ENCODE measurements at regions not wholly inside any gene's neighbourhood (a gene's known extent, or its start where the extent isn't known, plus 50 kb on each side); places are given as distances from the start of the nearest gene placed in this dataset.

DNA sequence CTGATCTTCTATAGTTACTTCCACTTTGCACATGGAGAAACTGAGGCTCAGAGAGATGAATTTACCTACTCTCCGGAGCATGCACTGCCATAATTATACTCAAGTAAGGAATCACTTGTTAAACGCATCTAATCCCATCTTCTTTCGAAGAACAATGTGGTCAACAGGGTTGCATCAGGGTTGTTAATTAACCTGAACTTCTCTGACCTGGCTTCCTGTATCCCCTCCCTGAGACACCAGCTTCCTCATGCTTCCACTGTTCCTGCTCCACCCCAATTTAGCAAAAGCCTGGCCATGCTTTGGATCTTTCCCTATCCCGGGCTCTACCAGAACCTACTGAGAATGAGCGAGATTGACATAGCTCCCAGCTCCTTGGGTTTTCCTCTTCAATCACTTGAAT lies 136.7 kb downstream of the SMIM20 start:
- Histone ChIP-seq H2BK15ac (ENCODE audit: low read length) (no peak overlapping the region), H2BK120ac (ENCODE audit: low read depth, low read length) (no peak overlapping the region), H3K27ac (replicated peaks; ENCODE audit: low read length) (no peak overlapping the region), H3K4me1 (ENCODE audit: control insufficient read depth in 2 of 2, insufficient read depth in 1 of 2, low read depth in 1 of 2, low read length in 2 of 2) (peaks cover 0 to 3% of the 10 kb centered on the region in 2 donors), H3K14ac (ENCODE audit: low read length) (no peak overlapping the region), H3K36me3 (replicated peaks in 1 of 2; ENCODE audit: control insufficient read depth in 2 of 2, insufficient read depth in 2 of 2, low read length in 2 of 2) (no peaks in the 10 kb centered on the region), H3K9ac (ENCODE audit: low read depth, low read length, poor library complexity) (no peak overlapping the region), H2BK5ac (ENCODE audit: low read length) (no peak overlapping the region), H3K79me1 (ENCODE audit: low read depth, low read length) (no peaks in the 10 kb centered on the region), H4K8ac (ENCODE audit: low read depth, low read length) (no peak overlapping the region), H3K27me3 (ENCODE audit: control insufficient read depth in 3 of 3, insufficient read depth in 3 of 3, low read depth in 1 of 3, low read length in 3 of 3) (no peaks in the 10 kb centered on the region), H3K18ac (ENCODE audit: low read length) (no peak overlapping the region), H3K4ac (ENCODE audit: low read length) (no peak overlapping the region), H4K91ac (ENCODE audit: low read depth, low read length, poor library complexity) (no peak overlapping the region), H3K4me2 (ENCODE audit: insufficient read depth, low read length, poor library complexity, severe bottlenecking) (no peak overlapping the region), H2AK5ac (ENCODE audit: low read depth, low read length) (no peak overlapping the region), H2BK12ac (ENCODE audit: low read length) (no peak overlapping the region), H3K9me3 (replicated peaks in 1 of 2; ENCODE audit: control insufficient read depth in 2 of 2, insufficient read depth in 1 of 2, low read depth in 1 of 2, low read length in 2 of 2) (no peaks in the 10 kb centered on the region), H3K4me3 (ENCODE audit: low read length in 2 of 2) (no peak overlapping the region), H3K23ac (ENCODE audit: low read depth, low read length, poor library complexity) (no peak overlapping the region), H2AFZ (ENCODE audit: low read length) (no peak overlapping the region)
- no CpG with 5 or more reads among the region's 5 CpGs for WGBS, 2 donors (ENCODE audit: extremely low coverage in 2 of 2, insufficient read length in 2 of 2, insufficient replicate concordance in 1 of 2)
- DNase-seq (ENCODE audit: low spot score): no peak

DNA sequence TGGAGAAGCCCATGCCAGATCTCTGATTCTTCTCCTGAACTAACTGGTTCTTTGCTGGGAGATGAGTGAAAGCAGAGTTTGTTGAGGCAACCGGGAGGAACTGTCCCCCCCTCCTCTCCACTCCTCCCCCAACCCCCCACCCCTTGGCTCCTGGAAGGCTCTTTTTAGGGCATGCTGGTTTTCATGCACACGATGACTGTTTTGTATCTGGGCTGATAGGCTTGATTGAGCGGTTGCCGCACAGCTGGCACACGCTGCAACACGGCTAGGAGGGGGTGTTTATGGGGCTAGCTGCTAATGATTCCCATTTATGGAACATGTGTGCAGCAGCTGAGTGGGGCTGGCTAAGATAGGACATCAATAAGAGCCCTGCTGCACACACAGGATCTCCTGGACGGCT lies 137.2 kb downstream of the SMIM20 start:
- H3K27ac ChIP-seq (replicated peaks; ENCODE audit: low read length): no peak overlapping the region
- H4K8ac ChIP-seq (ENCODE audit: low read depth, low read length): no peak overlapping the region
- no peak overlapping the region for H4K91ac ChIP-seq (ENCODE audit: low read depth, low read length, poor library complexity)
- no peak overlapping the region for H2BK5ac ChIP-seq (ENCODE audit: low read length)
- H3K9me3 ChIP-seq (replicated peaks in 1 of 2; ENCODE audit: control insufficient read depth in 2 of 2, insufficient read depth in 1 of 2, low read depth in 1 of 2, low read length in 2 of 2): no peaks in the 10 kb centered on the region
- no CpG with 5 or more reads among the region's 7 CpGs for WGBS, 2 donors (ENCODE audit: extremely low coverage in 2 of 2, insufficient read length in 2 of 2, insufficient replicate concordance in 1 of 2)
- no peak overlapping the region for H3K14ac ChIP-seq (ENCODE audit: low read length)
- H3K79me1 ChIP-seq (ENCODE audit: low read depth, low read length): no peaks in the 10 kb centered on the region
- no peak overlapping the region for H3K18ac ChIP-seq (ENCODE audit: low read length)
- no peak overlapping the region for H3K9ac ChIP-seq (ENCODE audit: low read depth, low read length, poor library complexity)
- H3K4me1 ChIP-seq (ENCODE audit: control insufficient read depth in 2 of 2, insufficient read depth in 1 of 2, low read depth in 1 of 2, low read length in 2 of 2): peaks cover 0 to 3% of the 10 kb centered on the region in 2 donors
- no peak for DNase-seq (ENCODE audit: low spot score)
- H2AK5ac ChIP-seq (ENCODE audit: low read depth, low read length): no peak overlapping the region
- H3K4me3 ChIP-seq (ENCODE audit: low read length in 2 of 2): no peak overlapping the region
- H2AFZ ChIP-seq (ENCODE audit: low read length): no peak overlapping the region
- H3K4ac ChIP-seq (ENCODE audit: low read length): no peak overlapping the region
- no peaks in the 10 kb centered on the region for H3K27me3 ChIP-seq (ENCODE audit: control insufficient read depth in 3 of 3, insufficient read depth in 3 of 3, low read depth in 1 of 3, low read length in 3 of 3)
- no peak overlapping the region for H3K4me2 ChIP-seq (ENCODE audit: insufficient read depth, low read length, poor library complexity, severe bottlenecking)
- H3K23ac ChIP-seq (ENCODE audit: low read depth, low read length, poor library complexity): no peak overlapping the region
- H2BK15ac ChIP-seq (ENCODE audit: low read length): no peak overlapping the region
- no peak overlapping the region for H2BK12ac ChIP-seq (ENCODE audit: low read length)
- no peak overlapping the region for H2BK120ac ChIP-seq (ENCODE audit: low read depth, low read length)
- no peaks in the 10 kb centered on the region for H3K36me3 ChIP-seq (replicated peaks in 1 of 2; ENCODE audit: control insufficient read depth in 2 of 2, insufficient read depth in 2 of 2, low read length in 2 of 2)

DNA sequence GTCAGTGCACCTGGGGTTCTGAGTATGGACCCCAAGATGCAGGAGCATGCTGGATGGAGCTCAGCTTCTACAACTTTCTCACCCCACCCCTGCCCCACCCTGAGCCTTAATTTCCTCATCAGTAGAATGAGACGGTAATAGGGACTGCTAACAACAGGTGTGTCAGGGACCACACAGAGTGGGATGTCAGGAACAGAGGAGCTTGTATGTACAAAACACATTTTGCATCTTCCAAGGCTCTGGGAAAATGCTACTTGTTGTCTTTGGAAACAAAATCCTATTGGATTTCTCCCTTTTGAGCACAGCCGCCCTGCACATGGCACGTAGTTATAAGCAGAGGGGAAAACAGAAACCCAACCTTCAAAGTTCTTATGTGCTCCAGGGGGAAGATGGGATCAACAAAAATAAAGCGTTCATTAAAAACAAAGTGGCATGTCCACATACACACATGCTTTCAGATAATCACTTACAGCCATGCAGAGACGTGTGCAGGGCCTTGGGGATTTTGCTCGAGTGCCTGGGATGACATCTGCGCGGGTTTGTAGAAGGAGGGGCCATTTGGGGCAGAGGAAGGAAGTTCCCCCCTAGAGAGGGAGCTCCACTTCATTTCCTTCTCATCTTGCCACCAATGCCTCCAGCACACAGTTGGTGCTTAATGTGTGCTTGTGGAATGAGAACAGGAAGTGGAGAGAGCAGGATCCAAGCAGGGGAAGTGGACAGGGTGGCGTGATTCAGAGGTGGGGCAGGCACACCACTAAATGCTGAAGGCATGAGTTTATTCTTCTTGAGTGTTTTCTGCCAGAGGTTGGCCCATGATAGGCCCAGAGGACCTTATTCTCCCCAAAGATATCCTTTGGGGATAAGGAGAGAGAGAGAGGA lies 138.9 kb downstream of the SMIM20 start:
- no peaks in the 10 kb centered on the region for H3K79me1 ChIP-seq (ENCODE audit: low read depth, low read length)
- no peaks in the 10 kb centered on the region for H3K9me3 ChIP-seq (replicated peaks in 1 of 2; ENCODE audit: control insufficient read depth in 2 of 2, insufficient read depth in 1 of 2, low read depth in 1 of 2, low read length in 2 of 2)
- no peak overlapping the region for H2AK5ac ChIP-seq (ENCODE audit: low read depth, low read length)
- H2BK5ac ChIP-seq (ENCODE audit: low read length): no peak overlapping the region
- no peak overlapping the region for H2BK120ac ChIP-seq (ENCODE audit: low read depth, low read length)
- no peak overlapping the region for H4K8ac ChIP-seq (ENCODE audit: low read depth, low read length)
- no peak for DNase-seq (ENCODE audit: low spot score)
- no peak overlapping the region for H3K23ac ChIP-seq (ENCODE audit: low read depth, low read length, poor library complexity)
- no peak overlapping the region for H2BK15ac ChIP-seq (ENCODE audit: low read length)
- H2BK12ac ChIP-seq (ENCODE audit: low read length): no peak overlapping the region
- no peak overlapping the region for H2AFZ ChIP-seq (ENCODE audit: low read length)
- no peak overlapping the region for H3K27ac ChIP-seq (replicated peaks; ENCODE audit: low read length)
- H3K4ac ChIP-seq (ENCODE audit: low read length): no peak overlapping the region
- H3K4me3 ChIP-seq (ENCODE audit: low read length in 2 of 2): no peak overlapping the region
- H4K91ac ChIP-seq (ENCODE audit: low read depth, low read length, poor library complexity): no peak overlapping the region
- no peaks in the 10 kb centered on the region for H3K27me3 ChIP-seq (ENCODE audit: control insufficient read depth in 3 of 3, insufficient read depth in 3 of 3, low read depth in 1 of 3, low read length in 3 of 3)
- H3K9ac ChIP-seq (ENCODE audit: low read depth, low read length, poor library complexity): no peak overlapping the region
- peaks cover 0 to 3% of the 10 kb centered on the region in 2 donors for H3K4me1 ChIP-seq (ENCODE audit: control insufficient read depth in 2 of 2, insufficient read depth in 1 of 2, low read depth in 1 of 2, low read length in 2 of 2)
- H3K18ac ChIP-seq (ENCODE audit: low read length): no peak overlapping the region
- WGBS, 2 donors (ENCODE audit: extremely low coverage in 2 of 2, insufficient read length in 2 of 2, insufficient replicate concordance in 1 of 2): no CpG with 5 or more reads among the region's 9 CpGs
- no peak overlapping the region for H3K14ac ChIP-seq (ENCODE audit: low read length)
- no peak overlapping the region for H3K4me2 ChIP-seq (ENCODE audit: insufficient read depth, low read length, poor library complexity, severe bottlenecking)
- no peaks in the 10 kb centered on the region for H3K36me3 ChIP-seq (replicated peaks in 1 of 2; ENCODE audit: control insufficient read depth in 2 of 2, insufficient read depth in 2 of 2, low read length in 2 of 2)

DNA sequence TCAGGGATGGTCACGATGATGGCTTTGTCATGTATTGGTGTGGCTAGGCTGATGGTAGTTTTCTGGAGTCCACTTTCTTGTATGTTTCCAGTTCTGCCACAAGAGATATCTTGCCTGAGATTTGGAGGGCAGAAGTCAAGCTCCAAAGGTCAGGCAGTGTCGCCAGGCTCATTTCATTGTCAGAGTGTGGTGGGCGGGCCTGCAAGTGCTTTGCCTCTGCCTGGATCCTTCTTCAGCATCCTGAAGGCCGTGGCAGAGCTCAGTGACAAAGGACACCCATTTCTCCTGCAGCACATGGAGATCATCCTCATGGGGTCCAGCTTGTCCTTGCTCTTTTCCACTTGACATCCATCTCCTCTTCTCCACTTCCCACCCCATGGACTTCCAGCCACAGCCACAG lies 139.7 kb downstream of the SMIM20 start:
- Histone ChIP-seq H4K91ac (ENCODE audit: low read depth, low read length, poor library complexity) (no peak overlapping the region), H3K4me1 (ENCODE audit: control insufficient read depth in 2 of 2, insufficient read depth in 1 of 2, low read depth in 1 of 2, low read length in 2 of 2) (no peaks in the 10 kb centered on the region), H2BK12ac (ENCODE audit: low read length) (no peak overlapping the region), H4K8ac (ENCODE audit: low read depth, low read length) (no peak overlapping the region), H3K4me2 (ENCODE audit: insufficient read depth, low read length, poor library complexity, severe bottlenecking) (no peak overlapping the region), H2BK5ac (ENCODE audit: low read length) (no peak overlapping the region), H3K9ac (ENCODE audit: low read depth, low read length, poor library complexity) (no peak overlapping the region), H2AK5ac (ENCODE audit: low read depth, low read length) (no peak overlapping the region), H3K4me3 (ENCODE audit: low read length in 2 of 2) (no peak overlapping the region), H3K14ac (ENCODE audit: low read length) (no peak overlapping the region), H3K27ac (replicated peaks; ENCODE audit: low read length) (no peak overlapping the region), H2BK120ac (ENCODE audit: low read depth, low read length) (no peak overlapping the region), H3K79me1 (ENCODE audit: low read depth, low read length) (no peaks in the 10 kb centered on the region), H3K9me3 (replicated peaks in 1 of 2; ENCODE audit: control insufficient read depth in 2 of 2, insufficient read depth in 1 of 2, low read depth in 1 of 2, low read length in 2 of 2) (no peaks in the 10 kb centered on the region), H3K18ac (ENCODE audit: low read length) (no peak overlapping the region), H3K36me3 (replicated peaks in 1 of 2; ENCODE audit: control insufficient read depth in 2 of 2, insufficient read depth in 2 of 2, low read length in 2 of 2) (no peaks in the 10 kb centered on the region), H3K23ac (ENCODE audit: low read depth, low read length, poor library complexity) (no peak overlapping the region), H2BK15ac (ENCODE audit: low read length) (no peak overlapping the region), H2AFZ (ENCODE audit: low read length) (no peak overlapping the region), H3K4ac (ENCODE audit: low read length) (no peak overlapping the region), H3K27me3 (ENCODE audit: control insufficient read depth in 3 of 3, insufficient read depth in 3 of 3, low read depth in 1 of 3, low read length in 3 of 3) (no peaks in the 10 kb centered on the region)
- no peak for DNase-seq (ENCODE audit: low spot score)
- no CpG with 5 or more reads among the region's 4 CpGs for WGBS, 2 donors (ENCODE audit: extremely low coverage in 2 of 2, insufficient read length in 2 of 2, insufficient replicate concordance in 1 of 2)

All from neuronal stem cell (in vitro differentiated cells).